ENCODE measurements at regions not wholly inside any gene's neighbourhood (a gene's known extent, or its start where the extent isn't known, plus 50 kb on each side); places are given as distances from the start of the nearest gene placed in this dataset.
"Not testable (repeated sequence)": the region's sequence is repeated elsewhere in the genome, so short reads cannot be mapped to it uniquely, and the experiment has no call there.

DNA sequence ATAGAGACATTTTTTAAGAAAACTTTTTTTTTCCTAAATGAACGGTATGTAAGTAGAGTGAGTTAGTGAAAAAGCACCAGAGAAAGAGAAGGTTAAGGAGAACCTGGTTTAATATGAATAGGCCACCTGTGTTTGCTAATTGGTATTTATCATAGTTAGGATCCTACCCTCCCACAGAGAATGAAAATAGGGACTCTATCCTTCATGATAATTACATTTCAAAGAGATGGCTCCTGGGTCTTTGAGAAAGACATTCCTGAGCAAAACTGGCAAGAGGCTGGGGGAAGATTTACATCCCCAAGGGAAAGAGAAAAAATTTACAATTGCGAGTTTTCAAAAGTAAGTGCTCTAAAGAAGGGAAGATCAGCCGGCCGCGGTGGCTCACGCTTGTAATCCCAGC lies 1284.5 kb downstream of the SLITRK1 start:
- DNase-seq (ENCODE audit: low spot score), result no peak

DNA sequence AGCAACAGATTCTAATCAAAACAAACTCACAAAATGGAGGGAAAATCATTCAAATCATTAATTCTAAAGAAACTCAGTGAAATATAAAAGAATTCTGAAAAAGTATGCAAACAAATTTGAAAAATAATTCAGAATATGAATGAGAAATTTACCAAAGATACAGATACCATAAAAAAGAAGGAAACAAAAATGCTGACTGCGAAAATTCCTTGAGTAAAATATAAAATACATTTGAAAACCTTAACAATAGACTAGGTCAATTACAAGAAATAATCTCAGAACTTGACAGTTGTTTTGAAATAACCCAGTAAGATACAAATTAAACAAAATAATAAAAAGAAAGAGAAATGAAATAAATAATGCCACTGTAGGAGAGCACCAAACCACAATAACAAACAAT lies 1289.0 kb downstream of the SLITRK1 start:
- no peak for DNase-seq (ENCODE audit: low spot score)

DNA sequence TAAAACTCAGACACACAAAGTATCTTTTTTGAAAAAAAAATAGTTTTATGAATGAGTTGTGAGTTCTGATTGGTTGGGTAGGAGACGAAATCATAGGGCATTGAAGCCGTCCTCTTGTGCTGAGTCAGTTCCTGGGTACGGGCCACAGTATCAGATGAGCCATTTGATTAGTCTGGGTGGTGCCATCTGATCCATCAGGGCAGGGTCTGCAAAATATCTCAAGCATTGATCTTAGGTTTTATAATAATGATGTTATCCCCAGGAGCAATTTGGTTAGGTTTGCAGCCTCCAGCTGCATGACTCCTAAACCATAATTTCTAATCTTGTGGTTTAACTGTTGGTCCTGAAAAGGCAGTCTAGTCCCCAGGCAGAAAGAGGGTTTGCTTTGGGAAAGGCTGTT lies 1310.6 kb downstream of the SLITRK1 start:
- DNase-seq (ENCODE audit: low spot score), result no peak

DNA sequence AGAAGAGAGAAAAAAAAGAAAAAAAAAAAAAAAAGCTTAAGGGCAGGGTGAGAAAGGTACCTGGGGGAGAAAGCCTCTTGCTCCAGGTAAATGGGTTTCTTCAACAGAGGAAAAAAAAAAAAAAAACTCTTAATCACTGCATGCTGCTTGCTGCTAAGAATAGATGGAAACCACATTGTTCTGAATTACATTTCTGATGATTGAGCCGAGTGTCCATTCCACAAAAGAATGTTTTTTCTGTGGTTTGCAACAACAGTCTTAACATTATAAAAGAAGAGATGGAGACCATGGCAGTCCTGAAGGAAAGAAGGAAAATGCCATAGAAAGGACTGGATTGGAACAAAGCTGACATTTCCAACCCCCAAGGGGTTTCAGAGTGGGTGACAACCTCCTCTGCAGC lies 1312.7 kb downstream of the SLITRK1 start:
- no peak for DNase-seq (ENCODE audit: low spot score)

DNA sequence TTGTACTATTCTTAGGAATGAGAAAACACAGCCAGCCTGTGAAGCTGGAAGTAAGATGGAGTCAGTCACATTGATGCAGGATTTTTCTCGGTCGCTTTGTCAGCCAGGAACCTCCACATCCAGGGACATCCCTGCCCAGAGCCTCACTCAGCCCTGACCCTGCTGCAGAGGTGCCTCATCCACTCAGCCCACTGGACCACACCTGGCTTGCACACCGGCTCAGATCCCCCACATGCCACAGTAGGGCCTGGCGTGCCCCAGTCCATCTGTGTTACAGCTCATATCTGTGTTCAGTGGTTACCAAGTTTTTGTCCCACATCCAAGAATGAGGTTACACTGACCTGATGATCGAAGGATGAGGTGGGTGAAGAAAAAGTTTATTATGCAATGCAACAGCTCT lies 1315.4 kb downstream of the SLITRK1 start:
- no peak for DNase-seq (ENCODE audit: low spot score)

DNA sequence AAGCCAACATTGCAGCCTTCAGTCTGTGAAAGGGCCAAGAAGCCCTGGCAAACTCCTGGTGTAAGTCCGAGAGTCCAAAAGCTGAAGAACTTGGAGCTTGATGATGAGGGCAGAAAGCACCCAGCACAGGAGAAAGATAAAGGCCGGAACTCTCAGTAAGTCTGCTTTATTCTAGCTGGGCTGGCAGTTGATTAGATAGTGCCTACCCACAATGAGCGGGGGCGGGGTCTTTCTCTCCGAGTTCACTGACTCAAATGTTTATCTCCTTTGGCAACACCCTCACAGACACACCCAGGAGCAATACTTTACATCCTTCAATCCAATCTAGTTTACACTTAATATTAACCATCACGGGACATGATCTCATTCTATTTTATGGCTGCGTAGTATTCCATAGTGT lies 1317.1 kb downstream of the SLITRK1 start:
- DNase-seq (ENCODE audit: low spot score), result no peak

DNA sequence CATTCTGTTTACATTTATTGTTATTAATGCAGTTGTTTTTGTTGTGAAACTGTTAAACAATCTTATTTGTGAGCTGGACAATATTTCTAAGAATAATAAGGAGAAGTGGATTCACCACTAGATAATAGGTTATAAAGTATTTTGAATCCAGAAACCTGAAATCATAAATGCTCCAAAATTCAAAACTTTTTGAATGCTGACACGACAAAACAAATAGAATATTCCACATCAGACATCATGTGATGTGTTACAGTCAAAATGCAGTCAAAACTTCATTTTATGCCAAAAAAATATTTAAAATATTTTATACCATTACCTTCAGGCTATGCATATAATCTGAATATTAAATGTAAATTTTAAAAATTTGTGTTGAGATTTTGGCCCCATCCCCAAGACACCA lies 1321.4 kb downstream of the SLITRK1 start:
- DNase-seq (ENCODE audit: low spot score), result no peak

DNA sequence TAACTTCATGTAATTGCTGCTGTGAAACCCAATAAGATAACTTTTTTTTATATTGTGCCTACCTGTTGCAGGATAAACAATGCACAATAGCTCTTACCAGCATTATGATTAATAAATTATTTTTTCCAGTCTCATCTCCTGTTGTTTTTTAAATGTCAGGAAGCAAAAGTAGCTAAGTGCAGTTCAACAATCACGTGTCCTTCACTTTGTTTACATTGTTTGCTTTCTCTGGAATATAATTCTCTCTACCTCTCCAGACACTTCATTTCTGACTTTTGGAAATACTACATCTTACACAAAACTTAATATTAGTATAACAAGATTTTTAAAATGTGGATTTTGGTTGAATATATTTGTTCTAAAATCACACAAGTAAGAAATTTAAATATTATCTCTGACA lies 1359.4 kb downstream of the SLITRK1 start:
- DNase-seq (ENCODE audit: low spot score), result no peak

DNA sequence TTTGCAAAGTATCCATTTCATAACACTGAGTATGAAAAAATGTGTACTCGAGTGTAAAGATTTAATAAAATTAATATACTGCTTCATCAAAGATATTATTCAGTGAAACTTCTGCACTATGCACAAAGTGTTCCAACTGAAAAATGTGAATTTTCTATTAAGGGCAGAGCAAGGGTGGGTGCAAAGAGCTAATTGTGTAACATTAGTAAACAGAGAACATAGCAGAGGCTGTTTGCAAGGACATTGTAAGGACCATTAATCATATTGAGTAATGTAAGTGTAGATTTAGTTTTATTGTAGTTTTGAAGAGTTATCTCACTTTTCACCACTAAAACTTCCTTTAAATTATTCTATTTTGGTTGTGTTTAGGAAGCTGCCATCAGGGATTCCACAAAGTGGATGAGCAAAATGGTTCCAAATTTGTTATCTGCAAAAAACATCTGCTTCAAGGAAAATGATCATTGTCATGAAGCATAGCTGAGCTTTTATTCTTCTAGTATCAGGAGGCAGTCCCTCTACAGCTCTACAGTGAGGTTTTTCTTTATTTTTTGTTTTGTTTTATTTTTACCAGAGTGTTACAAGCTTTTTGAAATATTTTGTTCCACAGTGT lies 1375.4 kb downstream of the SLITRK1 start:
- no peak for DNase-seq (ENCODE audit: low spot score)

DNA sequence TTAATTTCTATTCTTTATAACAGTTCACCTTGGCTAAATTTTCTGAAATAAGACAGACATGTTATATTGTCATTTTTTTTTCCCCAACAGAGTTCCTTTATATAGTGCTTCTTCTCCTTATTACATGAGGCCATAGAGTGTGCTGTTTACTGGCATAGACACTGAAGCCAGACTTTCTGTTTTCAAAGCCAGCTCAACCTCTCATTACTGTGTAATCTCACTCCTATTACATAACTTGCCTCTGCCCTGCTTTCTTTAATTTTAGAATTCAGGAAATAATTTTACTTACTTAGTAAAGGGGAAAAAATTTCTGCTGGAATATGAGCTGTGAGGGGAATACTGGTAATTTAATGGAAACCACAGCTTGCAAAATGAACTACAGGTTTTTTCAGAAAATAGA lies 1380.4 kb downstream of the SLITRK1 start:
- no peak for DNase-seq (ENCODE audit: low spot score)

DNA sequence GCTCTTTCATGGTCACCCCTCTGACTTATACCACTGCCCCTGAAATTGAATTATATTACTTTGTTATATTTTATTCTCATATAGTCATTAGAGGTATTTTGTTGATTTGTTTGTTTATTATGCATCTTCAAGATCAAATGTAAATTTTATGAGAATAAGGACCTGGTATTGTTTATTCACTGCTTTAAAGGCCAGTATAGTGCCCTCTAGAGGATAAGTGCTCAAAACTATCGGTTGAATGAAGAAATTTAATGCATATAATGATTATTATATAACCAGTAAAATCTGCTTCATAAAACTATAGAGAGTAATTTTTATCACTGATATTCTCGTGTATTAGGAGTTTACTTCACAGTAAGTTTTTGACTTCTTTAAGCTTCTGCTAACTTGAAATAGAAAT lies 1401.9 kb downstream of the SLITRK1 start:
- DNase-seq (ENCODE audit: low spot score), result no peak

DNA sequence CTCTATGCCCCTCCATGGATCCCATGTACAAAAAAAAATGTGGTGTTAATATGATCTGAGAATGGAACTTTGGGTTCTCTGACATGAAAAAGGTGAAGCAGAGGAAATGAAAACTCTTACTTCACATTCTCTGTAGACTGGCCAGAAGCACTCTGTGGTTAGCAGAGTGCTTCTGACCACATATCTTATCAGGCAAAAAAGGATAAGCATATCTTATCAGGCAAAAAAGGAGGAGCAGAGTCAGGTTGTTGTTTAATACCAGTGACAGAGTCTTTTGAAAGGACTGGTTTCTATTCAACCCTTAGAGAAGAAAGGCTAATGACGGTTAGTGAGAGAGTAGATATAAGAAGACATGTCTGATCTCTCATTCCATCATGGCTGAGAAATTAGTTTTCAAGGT lies 1404.8 kb downstream of the SLITRK1 start:
- DNase-seq (ENCODE audit: low spot score), result no peak

DNA sequence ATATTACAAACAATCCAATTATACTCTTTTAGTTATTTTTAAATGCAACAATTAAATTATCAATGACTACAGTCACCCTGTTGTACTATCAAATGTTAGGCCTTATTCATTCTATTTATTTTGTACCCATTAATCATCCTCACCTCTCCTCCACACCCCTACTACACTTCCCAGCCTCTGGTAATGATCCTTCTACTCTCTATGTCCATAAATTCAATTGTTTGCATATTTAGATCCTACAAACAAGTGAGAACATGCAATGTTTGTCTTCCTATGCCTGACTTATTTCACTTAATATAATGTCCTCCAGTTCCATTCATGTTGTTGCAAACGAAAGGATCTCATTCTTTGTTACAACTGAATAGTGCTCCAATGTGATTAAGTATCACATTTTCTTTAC lies 1414.6 kb downstream of the SLITRK1 start:
- DNase-seq (ENCODE audit: low spot score), result no peak

DNA sequence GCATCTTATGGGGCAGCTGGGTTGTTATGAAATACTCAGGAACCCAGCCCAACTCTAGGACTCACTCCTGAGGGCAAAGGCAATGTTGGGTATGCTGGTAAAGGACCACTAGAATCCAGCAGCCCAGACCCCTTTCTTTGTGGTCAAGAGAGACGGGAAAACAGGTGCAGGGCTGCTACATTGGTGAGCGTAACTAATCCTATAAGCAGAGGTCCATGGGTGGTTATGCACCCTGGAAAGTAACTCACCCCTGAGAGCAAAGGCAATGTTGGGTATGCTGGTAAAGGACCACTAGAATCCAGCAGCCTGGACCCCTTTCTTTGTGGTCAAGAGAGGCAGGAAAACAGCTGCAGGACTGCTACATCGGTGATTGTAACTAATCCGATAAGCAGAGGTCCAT lies 1422.7 kb downstream of the SLITRK1 start:
- not testable (repeated sequence) for DNase-seq (ENCODE audit: low spot score)

DNA sequence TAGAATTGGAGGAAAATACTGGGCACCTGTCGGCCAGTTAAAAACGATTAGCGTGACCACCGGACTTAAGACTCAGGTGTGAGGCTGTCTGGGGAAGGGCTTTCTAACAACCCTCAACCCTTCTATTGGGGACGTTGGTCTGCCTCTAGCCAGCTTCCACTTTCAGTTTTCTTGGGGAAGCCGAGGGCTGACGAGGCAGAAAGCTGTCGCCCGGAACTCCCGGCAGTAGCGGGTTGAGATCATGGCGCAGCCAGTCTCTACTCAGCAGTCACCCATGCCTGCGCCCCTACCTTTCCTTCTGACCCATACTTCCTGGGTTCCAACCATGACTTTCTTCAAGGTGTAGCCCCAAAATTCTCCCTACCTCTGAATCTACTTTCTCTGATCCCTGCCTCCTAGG lies 1424.1 kb downstream of the SLITRK1 start:
- DNase-seq (ENCODE audit: low spot score), result no peak

DNA sequence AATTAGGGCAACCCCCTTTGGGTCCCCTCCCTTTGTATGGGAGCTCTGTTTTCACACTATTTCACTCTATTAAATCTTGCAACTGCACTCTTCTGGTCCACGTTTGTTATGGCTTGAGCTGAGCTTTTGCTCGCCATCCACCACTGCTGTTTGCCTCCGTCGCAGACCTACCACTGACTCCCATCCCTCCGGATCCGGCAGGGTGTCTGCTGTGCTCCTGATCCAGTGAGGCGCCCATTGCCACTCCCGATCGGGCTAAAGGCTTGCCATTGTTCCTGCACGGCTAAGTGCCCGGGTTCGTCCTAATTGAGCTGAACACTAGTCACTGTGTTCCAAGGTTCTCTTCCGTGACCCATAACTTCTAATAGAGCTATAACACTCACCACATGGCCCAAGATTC lies 1424.7 kb downstream of the SLITRK1 start:
- DNase-seq (ENCODE audit: low spot score), result not testable (repeated sequence)

DNA sequence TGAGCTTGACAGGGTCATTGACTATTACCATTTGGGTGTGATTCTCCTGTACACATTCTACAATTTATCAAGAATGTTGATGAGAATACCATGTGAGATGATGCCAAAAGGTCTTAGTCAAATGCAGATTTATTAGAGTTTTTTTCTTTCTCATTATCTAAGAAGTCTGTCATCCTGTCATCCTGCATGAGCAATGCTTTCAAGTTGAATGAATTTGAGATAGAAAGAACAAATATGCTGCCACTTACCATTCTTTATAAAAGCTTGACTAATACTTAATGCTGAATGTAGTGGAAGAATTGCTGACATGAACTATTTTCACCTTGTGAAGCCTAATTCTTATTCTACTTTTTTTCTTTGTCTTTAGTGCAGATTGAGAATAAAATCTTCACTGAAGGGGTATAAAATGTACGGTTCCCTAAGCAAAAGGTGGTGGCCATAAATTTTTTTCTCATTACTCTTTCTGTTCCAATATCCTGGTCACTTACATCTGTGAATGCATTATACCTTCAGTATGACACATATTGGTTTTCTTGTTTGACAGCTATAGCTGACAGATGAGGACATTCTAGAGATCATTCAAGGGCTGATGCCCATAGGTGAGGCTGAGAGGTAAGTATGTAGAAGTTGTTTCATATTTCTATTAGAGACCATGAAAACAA lies 1434.7 kb downstream of the SLITRK1 start:
- no peak for DNase-seq (ENCODE audit: low spot score)

DNA sequence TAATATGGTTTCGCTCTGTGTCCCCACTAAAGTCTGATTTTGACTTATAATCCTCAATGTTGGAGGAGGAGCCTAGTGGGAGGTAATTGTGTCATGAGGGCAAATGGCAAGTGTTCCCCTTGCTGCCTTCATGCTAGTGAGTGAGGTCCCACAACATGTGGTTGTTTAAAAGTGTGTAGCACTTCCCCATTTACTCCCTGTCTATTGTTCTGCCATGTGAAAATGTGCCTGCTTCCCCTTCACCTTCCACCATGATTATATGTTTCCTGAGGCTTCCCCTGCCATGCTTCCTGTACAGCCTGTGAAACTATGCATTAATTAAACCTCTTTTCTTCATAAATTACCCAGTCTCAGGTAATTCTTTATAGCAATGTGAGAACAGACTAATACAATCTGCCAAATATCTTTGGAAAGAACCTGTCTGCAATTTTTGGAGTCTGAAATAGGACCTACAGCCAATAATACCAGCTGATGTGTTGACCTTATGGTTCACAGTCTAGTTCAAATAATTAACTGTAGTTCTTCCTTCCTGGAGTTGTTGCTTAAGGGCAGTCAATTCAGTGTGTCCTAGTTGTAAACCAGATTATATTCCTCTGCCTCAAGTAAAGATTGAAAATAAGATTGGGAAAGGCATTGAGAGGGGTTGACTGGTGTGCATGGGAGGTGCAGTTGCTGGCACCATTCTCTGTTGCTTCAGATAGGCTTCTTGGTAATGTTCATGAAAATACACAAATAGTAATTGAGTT lies 1442.9 kb downstream of the SLITRK1 start:
- DNase-seq (ENCODE audit: low spot score), result no peak

DNA sequence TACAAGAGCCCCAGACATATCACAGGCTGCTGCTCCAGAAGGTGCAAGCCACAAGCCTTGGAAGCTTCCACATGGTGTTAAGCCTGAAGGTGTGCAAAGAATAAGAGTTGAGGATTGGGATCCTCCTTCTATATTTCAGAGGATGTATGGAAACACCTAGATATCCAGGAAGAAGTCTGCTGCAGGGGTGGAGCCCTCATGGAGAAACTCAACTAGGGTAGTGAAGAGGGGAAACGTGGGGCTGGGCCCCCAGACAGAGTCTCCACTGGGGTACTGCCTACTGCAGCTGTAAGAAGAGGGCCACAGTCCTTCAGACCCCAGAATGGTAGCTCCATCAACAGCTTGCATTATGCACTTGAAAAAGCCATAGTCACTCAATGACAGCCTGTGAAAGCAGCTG lies 1444.0 kb downstream of the SLITRK1 start:
- no peak for DNase-seq (ENCODE audit: low spot score)

DNA sequence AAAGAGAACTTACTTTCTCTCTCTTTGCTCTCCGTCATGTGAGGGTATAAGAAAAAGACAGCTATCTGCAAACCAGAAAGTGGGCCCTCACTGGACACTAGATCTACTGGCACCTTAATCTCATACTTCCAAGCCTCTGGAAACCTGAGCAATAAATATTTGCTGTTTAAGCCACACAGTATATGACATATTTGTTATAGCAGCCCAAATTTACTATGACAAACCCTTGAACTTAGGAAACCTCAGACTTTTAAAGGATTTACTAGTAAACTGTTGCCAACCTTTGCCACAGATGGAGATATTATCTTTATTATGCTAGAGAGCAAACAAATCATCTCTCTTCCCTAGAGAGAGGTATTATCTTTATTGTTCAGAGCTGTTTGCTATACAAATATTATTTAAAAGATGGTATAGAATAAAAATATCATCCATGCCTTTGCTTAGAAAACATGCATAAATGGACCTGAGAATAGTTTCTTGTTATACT lies 1446.1 kb downstream of the SLITRK1 start:
- no peak for DNase-seq (ENCODE audit: low spot score)

DNA sequence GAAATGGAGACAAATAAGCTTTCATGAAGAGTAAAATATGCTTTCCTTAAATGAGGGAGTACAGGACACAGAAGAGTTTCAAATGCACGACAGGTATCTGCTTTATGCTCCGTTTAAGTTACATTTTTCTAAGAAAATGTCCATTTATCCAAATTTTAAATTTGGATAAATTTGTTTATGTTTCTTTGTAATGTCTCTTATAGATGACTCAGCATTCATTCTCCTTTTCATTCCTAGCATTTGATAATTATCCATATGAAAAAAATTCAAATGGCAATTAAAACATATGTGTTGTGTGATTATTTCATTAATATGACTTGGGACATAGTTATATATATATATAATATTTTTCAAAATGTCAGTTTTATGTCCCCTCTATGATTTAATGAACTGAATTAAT lies 1449.3 kb downstream of the SLITRK1 start:
- DNase-seq (ENCODE audit: low spot score), result no peak

DNA sequence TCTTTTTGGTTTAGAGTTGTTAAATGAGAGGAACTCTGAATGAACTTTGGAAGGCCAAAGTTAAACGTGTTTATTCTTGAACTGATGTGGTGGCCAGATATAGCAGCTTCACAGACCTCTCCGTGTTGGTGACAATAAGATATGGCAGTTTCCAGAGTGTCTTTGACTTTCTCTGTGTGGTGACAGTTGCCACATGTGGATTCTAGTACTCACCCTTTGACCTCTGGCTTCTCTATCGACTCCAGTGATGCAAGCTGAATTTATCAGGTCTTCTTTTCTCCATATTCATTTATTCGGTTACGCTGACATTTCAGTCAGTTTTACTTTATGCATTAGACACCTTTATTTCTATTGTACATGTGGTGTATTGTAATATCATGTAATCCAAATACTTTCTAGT lies 1469.5 kb downstream of the SLITRK1 start:
- no peak for DNase-seq (ENCODE audit: low spot score)

DNA sequence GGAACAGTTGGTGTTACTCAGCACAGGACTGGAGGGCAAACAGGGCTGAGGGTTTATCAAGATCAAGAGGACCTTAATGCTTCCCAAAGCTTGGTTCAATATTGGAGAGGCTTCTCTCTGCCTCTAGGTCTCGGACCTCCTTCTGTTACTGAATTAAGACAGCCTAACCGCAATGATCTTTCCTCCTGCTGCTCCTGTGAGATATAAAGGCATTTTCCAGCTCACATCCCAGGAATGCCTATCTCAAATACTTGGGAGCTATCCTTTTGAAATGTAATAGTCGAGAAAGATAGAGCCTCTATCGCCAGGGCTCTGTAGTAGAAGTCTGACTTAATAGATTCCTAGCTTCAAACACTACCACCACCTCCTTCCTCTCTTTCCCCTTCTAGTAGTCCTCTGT lies 1475.0 kb downstream of the SLITRK1 start:
- DNase-seq (ENCODE audit: low spot score), result no peak
